Liver (tissue), 8 donors: ENCODE measurements at regions not wholly inside any gene's neighbourhood (a gene's known extent, or its start where the extent isn't known, plus 50 kb on each side); places are given as distances from the start of the nearest gene placed in this dataset.

Source experiments
- DNase-seq: peaks from one replicate; pipeline ENCODE4 v3.0.0-alpha.2; 2017; ENCODE audit warnings: low spot score
- H3K27ac ChIP-seq, 2 donors: one replicate each; pipeline ENCODE4 v1.7.0; 2013; ENCODE audit warnings: inconsistent platforms in 2 of 2, low read length in 2 of 2, control low read depth in 1 of 2, low read depth in 1 of 2, mild to moderate bottlenecking in 1 of 2
- H3K27me3 ChIP-seq, 4 donors: one replicate each; pipeline versions ENCODE4 v1.6.1 to v1.7.0; 2013; ENCODE audit warnings: low read length in 3 of 4, inconsistent platforms in 1 of 4, mild to moderate bottlenecking in 1 of 4, moderate library complexity in 1 of 4; ENCODE audit not compliant: control insufficient read depth in 4 of 4, insufficient read depth in 4 of 4
- H3K36me3 ChIP-seq, 4 donors: one replicate each; pipeline versions ENCODE4 v1.6.1 to v1.7.0; 2013; ENCODE audit warnings: low read length in 3 of 4, mild to moderate bottlenecking in 3 of 4, low read depth in 1 of 4, moderate library complexity in 1 of 4; ENCODE audit not compliant: control insufficient read depth in 4 of 4, insufficient read depth in 3 of 4
- H3K4me1 ChIP-seq, 4 donors: one replicate each; pipeline versions ENCODE4 v1.6.1 to v1.7.0; 2013; ENCODE audit warnings: low read length in 3 of 4, mild to moderate bottlenecking in 3 of 4, moderate library complexity in 1 of 4; ENCODE audit not compliant: control insufficient read depth in 4 of 4, insufficient read depth in 4 of 4
- H3K4me3 ChIP-seq, 3 donors: one replicate each; pipeline versions ENCODE4 v1.6.1 to v1.7.0; 2013; ENCODE audit warnings: low read length in 3 of 3, control low read depth in 1 of 3, low read depth in 1 of 3, mild to moderate bottlenecking in 1 of 3
- H3K9ac ChIP-seq, 2 donors: one replicate each; pipeline ENCODE4 v1.7.0; 2013; ENCODE audit warnings: low read length in 2 of 2, mild to moderate bottlenecking in 2 of 2, moderate library complexity in 2 of 2, control low read depth in 1 of 2, low read depth in 1 of 2
- H3K9me3 ChIP-seq, 4 donors: one replicate each; pipeline versions ENCODE4 v1.6.1 to v1.7.0; 2013; ENCODE audit warnings: low read length in 3 of 4; ENCODE audit not compliant: control insufficient read depth in 4 of 4
- ATF3 ChIP-seq: IDR thresholded peaks from 2 replicates; pipeline ENCODE4 v1.6.1; 2016; ENCODE audit warnings: antibody characterized with exemption
- CTCF ChIP-seq: fragments of 150-350 bp; IDR thresholded peaks from 2 replicates; pipeline ENCODE4 v1.5.1; 2017; ENCODE audit warnings: improper control_type of control experiment, low read depth, low read length; ENCODE audit not compliant: missing input control
- EGR1 ChIP-seq, 2 donors: IDR thresholded peaks; 2 replicates each; pipeline ENCODE4 v1.6.1; 2016 to 2018; ENCODE audit warnings: antibody characterized with exemption in 2 of 2, low read depth in 2 of 2
- FOXA1 ChIP-seq: IDR thresholded peaks from 2 replicates; pipeline ENCODE4 v1.6.1; 2016; ENCODE audit warnings: antibody characterized with exemption
- FOXA2 ChIP-seq: IDR thresholded peaks from 2 replicates; pipeline ENCODE4 v1.6.1; 2016; ENCODE audit warnings: antibody characterized with exemption
- HNF4A ChIP-seq, 2 donors: conservative IDR thresholded peaks; 2 replicates each; pipeline ENCODE4 v1.6.1; 2016; ENCODE audit warnings: antibody characterized with exemption in 2 of 2, mild to moderate bottlenecking in 2 of 2
- HNF4G ChIP-seq: IDR thresholded peaks from 2 replicates; pipeline ENCODE4 v1.6.1; 2016; ENCODE audit warnings: antibody characterized with exemption
- JUND ChIP-seq, 2 donors: IDR thresholded peaks; 2 replicates each; pipeline ENCODE4 v1.6.1; 2016; ENCODE audit warnings: antibody characterized with exemption in 2 of 2
- MAX ChIP-seq: IDR thresholded peaks from 2 replicates; pipeline ENCODE4 v1.6.1; 2016; ENCODE audit warnings: antibody characterized with exemption
- RAD21 ChIP-seq, 2 donors: IDR thresholded peaks; 2 replicates each; pipeline ENCODE4 v1.6.1; 2016; ENCODE audit warnings: antibody characterized with exemption in 2 of 2, mild to moderate bottlenecking in 2 of 2
- RXRA ChIP-seq, 2 donors: IDR thresholded peaks; 2 replicates each; pipeline ENCODE4 v1.6.1; 2017 to 2018; ENCODE audit warnings: antibody characterized with exemption in 2 of 2, mild to moderate bottlenecking in 1 of 2
- SP1 ChIP-seq: IDR thresholded peaks from 2 replicates; pipeline ENCODE4 v1.6.1; 2018; ENCODE audit warnings: antibody characterized with exemption, mild to moderate bottlenecking
- TAF1 ChIP-seq: conservative IDR thresholded peaks from 2 replicates; pipeline ENCODE4 v1.6.1; 2016; ENCODE audit warnings: antibody characterized with exemption, mild to moderate bottlenecking
- YY1 ChIP-seq: IDR thresholded peaks from 2 replicates; pipeline ENCODE4 v1.6.1; 2016; ENCODE audit warnings: antibody characterized with exemption, mild to moderate bottlenecking
- WGBS: extraction: QIAGEN DNeasy Blood & Tissue Kit; methylation state at CpG from one replicate; pipeline ENCODE4 v1.1.7; 2013; 5-methylcytosine and 5-hydroxymethylcytosine counted together
- TF ChIP-seq, protein P1 (sequence below): IDR thresholded peaks from 2 replicates; pipeline ENCODE4 v1.6.1; 2016; ENCODE audit warnings: antibody characterized with exemption, mild to moderate bottlenecking
- donor health status: healthy.
- donor health status: healthy.
- donor health status: healthy.
- donor health status: healthy.
- donor health status: healthy.

DNA sequence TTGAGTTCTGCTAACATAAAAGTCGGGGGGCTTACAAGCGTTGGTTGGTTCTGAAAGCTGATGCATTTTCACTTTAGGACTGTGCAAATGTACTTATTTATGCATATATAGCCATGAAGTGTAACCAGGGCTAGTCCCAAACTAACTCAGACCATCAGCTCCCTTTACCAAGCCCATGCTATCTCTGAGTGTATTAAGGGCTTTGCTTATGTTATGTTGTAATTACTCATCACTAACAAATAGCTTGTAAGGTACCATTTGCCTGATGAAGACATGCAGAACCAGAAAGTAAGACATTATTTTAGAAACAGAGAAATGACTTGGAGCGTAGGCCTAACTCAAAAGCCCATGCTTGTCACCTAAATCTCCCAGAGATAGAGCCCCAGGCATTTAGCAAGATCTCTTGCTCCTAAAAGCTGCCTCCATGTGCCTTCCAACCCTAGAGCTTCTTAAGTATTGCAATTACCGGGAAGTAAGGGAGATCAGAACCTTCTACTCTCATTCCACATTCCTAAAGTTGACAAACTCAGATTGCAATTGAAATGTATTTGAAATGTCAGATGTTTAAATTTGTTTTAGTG lies 362.9 kb upstream of the RBMS3 start:
- Histone ChIP-seq H3K36me3 (no peaks in the 10 kb centered on the region), H3K9ac (no peak overlapping the region), H3K4me3 (no peak overlapping the region), H3K27me3 (no peaks in the 10 kb centered on the region), H3K27ac (no peak overlapping the region), H3K4me1 (no peaks in the 10 kb centered on the region), H3K9me3 (no peaks in the 10 kb centered on the region)
- no peak for DNase-seq
- TF ChIP-seq YY1 = no peak
- TF ChIP-seq RXRA (IDR thresholded peaks at IDR 0.05) = no peak
- no peak for TF ChIP-seq HNF4A (conservative IDR thresholded peaks at IDR 0.05)
- TF ChIP-seq ATF3 = no peak
- TF ChIP-seq, protein P1, sequence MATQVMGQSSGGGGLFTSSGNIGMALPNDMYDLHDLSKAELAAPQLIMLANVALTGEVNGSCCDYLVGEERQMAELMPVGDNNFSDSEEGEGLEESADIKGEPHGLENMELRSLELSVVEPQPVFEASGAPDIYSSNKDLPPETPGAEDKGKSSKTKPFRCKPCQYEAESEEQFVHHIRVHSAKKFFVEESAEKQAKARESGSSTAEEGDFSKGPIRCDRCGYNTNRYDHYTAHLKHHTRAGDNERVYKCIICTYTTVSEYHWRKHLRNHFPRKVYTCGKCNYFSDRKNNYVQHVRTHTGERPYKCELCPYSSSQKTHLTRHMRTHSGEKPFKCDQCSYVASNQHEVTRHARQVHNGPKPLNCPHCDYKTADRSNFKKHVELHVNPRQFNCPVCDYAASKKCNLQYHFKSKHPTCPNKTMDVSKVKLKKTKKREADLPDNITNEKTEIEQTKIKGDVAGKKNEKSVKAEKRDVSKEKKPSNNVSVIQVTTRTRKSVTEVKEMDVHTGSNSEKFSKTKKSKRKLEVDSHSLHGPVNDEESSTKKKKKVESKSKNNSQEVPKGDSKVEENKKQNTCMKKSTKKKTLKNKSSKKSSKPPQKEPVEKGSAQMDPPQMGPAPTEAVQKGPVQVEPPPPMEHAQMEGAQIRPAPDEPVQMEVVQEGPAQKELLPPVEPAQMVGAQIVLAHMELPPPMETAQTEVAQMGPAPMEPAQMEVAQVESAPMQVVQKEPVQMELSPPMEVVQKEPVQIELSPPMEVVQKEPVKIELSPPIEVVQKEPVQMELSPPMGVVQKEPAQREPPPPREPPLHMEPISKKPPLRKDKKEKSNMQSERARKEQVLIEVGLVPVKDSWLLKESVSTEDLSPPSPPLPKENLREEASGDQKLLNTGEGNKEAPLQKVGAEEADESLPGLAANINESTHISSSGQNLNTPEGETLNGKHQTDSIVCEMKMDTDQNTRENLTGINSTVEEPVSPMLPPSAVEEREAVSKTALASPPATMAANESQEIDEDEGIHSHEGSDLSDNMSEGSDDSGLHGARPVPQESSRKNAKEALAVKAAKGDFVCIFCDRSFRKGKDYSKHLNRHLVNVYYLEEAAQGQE = no peak
- TF ChIP-seq HNF4G = no peak
- TF ChIP-seq RAD21 (IDR thresholded peaks at IDR 0.05) = no peak
- TF ChIP-seq TAF1 = no peak
- 90% methylated on average over 4 of the region's 4 CpGs for WGBS

DNA sequence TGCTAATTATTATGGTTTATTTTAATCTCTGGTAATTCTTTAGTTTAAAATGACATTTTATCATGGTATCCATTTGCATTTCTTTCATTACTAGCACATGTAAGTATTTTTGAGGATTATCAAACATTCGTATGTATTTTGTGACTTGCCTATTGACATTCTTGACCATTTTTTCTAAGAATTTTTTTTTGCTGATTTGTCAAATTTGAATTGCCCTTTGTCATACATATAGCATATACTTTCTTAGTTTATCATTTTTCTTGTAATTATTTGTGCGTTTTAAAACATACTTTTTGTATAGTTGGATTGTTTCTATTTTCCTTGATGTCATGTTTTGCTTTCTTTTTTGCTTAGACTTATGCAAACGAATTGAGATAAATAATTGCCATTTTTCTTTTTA lies 358.5 kb upstream of the RBMS3 start:
- Histone ChIP-seq H3K27ac (no peak overlapping the region), H3K9me3 (no peaks in the 10 kb centered on the region), H3K9ac (no peak overlapping the region), H3K27me3 (no peaks in the 10 kb centered on the region), H3K36me3 (no peaks in the 10 kb centered on the region), H3K4me1 (no peaks in the 10 kb centered on the region), H3K4me3 (no peak overlapping the region)
- WGBS = 82% methylated on average over 3 of the region's 3 CpGs
- no peak for DNase-seq
- TF ChIP-seq ATF3 = no peak
- no peak for TF ChIP-seq JUND (IDR thresholded peaks at IDR 0.05)
- TF ChIP-seq FOXA2 = no peak
- TF ChIP-seq HNF4G = no peak
- no peak for TF ChIP-seq MAX
- TF ChIP-seq RXRA (IDR thresholded peaks at IDR 0.05) = no peak
- TF ChIP-seq HNF4A (conservative IDR thresholded peaks at IDR 0.05) = no peak

GRCh38 chr3:28923994-28924393 lies 356.9 kb upstream of the RBMS3 start:
- no peak overlapping the region for H3K9ac ChIP-seq
- H3K36me3 ChIP-seq = no peaks in the 10 kb centered on the region
- H3K4me3 ChIP-seq = no peak overlapping the region
- no peaks in the 10 kb centered on the region for H3K9me3 ChIP-seq
- DNase-seq = no peak
- no peak for TF ChIP-seq EGR1 (IDR thresholded peaks at IDR 0.05; ENCODE audit: low read depth in 2 of 2)
- TF ChIP-seq FOXA2 = no peak
- TF ChIP-seq RAD21 (IDR thresholded peaks at IDR 0.05) = no peak
- no peak for TF ChIP-seq FOXA1
- TF ChIP-seq CTCF = no peak
- TF ChIP-seq YY1 = no peak
- no peak for TF ChIP-seq SP1
- TF ChIP-seq, protein P1 = no peak
- TF ChIP-seq JUND (IDR thresholded peaks at IDR 0.05) = no peak
- TF ChIP-seq MAX = no peak
- TF ChIP-seq TAF1 = no peak
- WGBS = 92% methylated on average over 2 of the region's 2 CpGs
- no peaks in the 10 kb centered on the region for H3K27me3 ChIP-seq
- no peak overlapping the region for H3K27ac ChIP-seq
- H3K4me1 ChIP-seq = no peaks in the 10 kb centered on the region
